NCI-H524 (cell line): ENCODE measurements at regions not wholly inside any gene's neighbourhood (a gene's known extent, or its start where the extent isn't known, plus 50 kb on each side); places are given as distances from the start of the nearest gene placed in this dataset.

Source experiments
- DNase-seq, 2 experiments: peaks; one replicate each; lab custom pipeline; 2025; lab: John Stamatoyannopoulos, UW

- no peak for DNase-seq
Measured at GRCh38 chr3:16114429-16114828, 60.1 kb upstream of the GALNT15 start.

- no peak for DNase-seq
Measured at GRCh38 chr3:16114930-16115329, 59.5 kb upstream of the GALNT15 start.

- peak in 1 of 2 experiments; percentile 25 for DNase-seq
Measured at GRCh38 chr3:16118396-16118795, 56.1 kb upstream of the GALNT15 start.

- peak; percentile 67 to 90 for DNase-seq
Measured at GRCh38 chr3:16119887-16120286, 54.6 kb upstream of the GALNT15 start.

- no peak for DNase-seq
Measured at GRCh38 chr3:16121391-16121790, 53.1 kb upstream of the GALNT15 start.

GRCh38 chr3:16122155-16122554 lies 52.3 kb upstream of the GALNT15 start:
- no peak for DNase-seq

- no peak for DNase-seq
Measured at GRCh38 chr3:16122661-16123060, 51.8 kb upstream of the GALNT15 start.

- DNase-seq = no peak
Measured at GRCh38 chr3:16124636-16125035, 49.8 kb upstream of the GALNT15 start.
